ENCODE measurements at regions not wholly inside any gene's neighbourhood (a gene's known extent, or its start where the extent isn't known, plus 50 kb on each side); places are given as distances from the start of the nearest gene placed in this dataset.
"Not testable (repeated sequence)": the region's sequence is repeated elsewhere in the genome, so short reads cannot be mapped to it uniquely, and the experiment has no call there.

DNA sequence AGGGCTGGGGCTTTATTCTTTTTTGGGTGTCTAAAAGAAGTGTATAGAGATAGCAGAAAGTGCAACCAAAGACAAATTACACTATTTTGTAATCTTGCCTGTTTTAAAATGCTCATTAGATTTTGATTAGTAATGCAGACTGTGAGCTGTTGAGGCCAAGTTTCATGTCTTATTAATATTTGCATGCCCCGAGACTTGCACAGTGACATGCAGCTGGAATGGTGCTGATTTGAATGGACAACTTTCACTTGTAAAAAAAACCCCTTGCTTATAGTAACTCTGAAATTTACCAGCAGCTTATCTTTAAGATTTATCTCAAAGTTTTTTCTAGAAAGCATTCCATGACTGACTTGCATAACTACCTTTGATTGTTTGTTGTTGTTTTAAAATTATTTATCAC lies 835.1 kb upstream of the IGFBP7 start:
- H3K27me3 Mint-ChIP-seq = no peaks in the 10 kb centered on the region
- H3K9me3 Mint-ChIP-seq = no peaks in the 10 kb centered on the region
- H3K4me1 Mint-ChIP-seq (ENCODE audit: low read depth) = no peaks in the 10 kb centered on the region
- no peaks in the 10 kb centered on the region for H3K36me3 Mint-ChIP-seq (ENCODE audit: low read depth)
- no peak overlapping the region for H3K4me3 Mint-ChIP-seq
- intact Hi-C loops (cut with micrococcal nuclease) = no loop called here
- no peak overlapping the region for H3K27ac Mint-ChIP-seq

- intact Hi-C loops (cut with micrococcal nuclease) = no loop called here
These were observed 833.5 kb upstream of the IGFBP7 start for GRCh38 chr4:57943682-57944081.

DNA sequence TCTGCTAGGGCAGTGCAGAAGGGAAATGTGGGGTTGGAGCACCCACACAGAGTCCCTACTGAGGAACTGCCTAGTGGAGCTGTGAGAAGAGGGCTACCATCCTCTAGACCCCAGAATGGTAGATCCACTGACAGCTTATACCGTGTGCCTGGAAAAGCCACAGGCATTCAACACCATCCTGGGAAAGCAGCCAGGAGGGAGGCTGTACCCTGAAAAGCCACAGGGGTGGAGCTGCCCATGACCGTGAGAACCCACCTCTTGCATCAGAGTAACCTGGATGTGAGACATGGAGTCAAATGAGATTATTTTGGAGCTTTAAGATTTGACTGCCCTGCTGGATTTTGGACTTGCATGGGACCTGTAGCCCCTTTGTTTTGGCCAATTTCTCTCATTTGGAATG lies 827.1 kb upstream of the IGFBP7 start:
- H3K36me3 Mint-ChIP-seq (ENCODE audit: low read depth); intact Hi-C loops (cut with micrococcal nuclease); H3K4me3 Mint-ChIP-seq; H3K27ac Mint-ChIP-seq; H3K27me3 Mint-ChIP-seq; H3K9me3 Mint-ChIP-seq; H3K4me1 Mint-ChIP-seq (ENCODE audit: low read depth): not testable (repeated sequence)

More at GRCh38 chr4:57943682-57944081, 833.5 kb upstream of the IGFBP7 start:
- Mint-ChIP-seq H3K4me3 (no peak overlapping the region), H3K9me3 (no peaks in the 10 kb centered on the region), H3K4me1 (ENCODE audit: low read depth) (no peaks in the 10 kb centered on the region), H3K27me3 (no peaks in the 10 kb centered on the region), H3K27ac (no peak overlapping the region), H3K36me3 (ENCODE audit: low read depth) (no peaks in the 10 kb centered on the region)

- no peak overlapping the region for H3K27ac Mint-ChIP-seq
- H3K36me3 Mint-ChIP-seq (ENCODE audit: low read depth) = no peaks in the 10 kb centered on the region
- H3K9me3 Mint-ChIP-seq = no peaks in the 10 kb centered on the region
- H3K4me3 Mint-ChIP-seq = no peak overlapping the region
- no peaks in the 10 kb centered on the region for H3K27me3 Mint-ChIP-seq
- intact Hi-C loops (cut with micrococcal nuclease) = no loop called here
- no peaks in the 10 kb centered on the region for H3K4me1 Mint-ChIP-seq (ENCODE audit: low read depth)
These were observed 816.1 kb upstream of the IGFBP7 start for GRCh38 chr4:57926311-57926710.

DNA sequence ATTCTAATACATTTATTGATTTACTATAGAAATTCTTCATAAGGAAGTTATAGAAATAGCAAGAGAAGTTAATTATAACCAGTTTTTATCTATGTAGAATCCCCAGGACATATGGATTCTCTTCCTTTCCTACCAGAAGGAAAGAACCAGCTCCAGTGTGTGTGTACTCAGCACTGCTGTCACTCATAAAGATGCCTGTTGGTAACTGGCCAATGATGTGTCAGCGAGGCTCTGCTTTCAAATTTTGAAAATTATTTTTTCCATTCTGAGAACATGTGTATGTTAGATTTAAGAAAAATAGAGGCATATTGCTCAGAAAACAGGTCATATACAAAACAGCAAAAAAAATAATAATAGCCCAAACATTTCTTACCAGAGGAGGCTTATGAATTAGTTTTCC lies 814.8 kb upstream of the IGFBP7 start:
- Mint-ChIP-seq H3K27ac (no peak overlapping the region), H3K4me1 (ENCODE audit: low read depth) (no peaks in the 10 kb centered on the region), H3K9me3 (peaks cover 7% of the 10 kb centered on the region), H3K4me3 (no peak overlapping the region), H3K36me3 (ENCODE audit: low read depth) (no peaks in the 10 kb centered on the region), H3K27me3 (no peaks in the 10 kb centered on the region)
- intact Hi-C loops (cut with micrococcal nuclease) = no loop called here

GRCh38 chr4:57916479-57916878 lies 806.3 kb upstream of the IGFBP7 start:
- intact Hi-C loops (cut with micrococcal nuclease) = no loop called here

GRCh38 chr4:57911203-57911602 lies 801.0 kb upstream of the IGFBP7 start:
- no peaks in the 10 kb centered on the region for H3K4me1 Mint-ChIP-seq (ENCODE audit: low read depth)
- peaks cover 9% of the 10 kb centered on the region for H3K9me3 Mint-ChIP-seq
- no peak overlapping the region for H3K4me3 Mint-ChIP-seq
- H3K36me3 Mint-ChIP-seq (ENCODE audit: low read depth) = no peaks in the 10 kb centered on the region
- intact Hi-C loops (cut with micrococcal nuclease) = no loop called here
- H3K27ac Mint-ChIP-seq = no peak overlapping the region
- no peaks in the 10 kb centered on the region for H3K27me3 Mint-ChIP-seq

More at GRCh38 chr4:57916479-57916878, 806.3 kb upstream of the IGFBP7 start:
- Mint-ChIP-seq H3K27me3 (no peaks in the 10 kb centered on the region), H3K4me3 (no peak overlapping the region), H3K9me3 (peaks cover 35% of the 10 kb centered on the region), H3K36me3 (ENCODE audit: low read depth) (no peaks in the 10 kb centered on the region), H3K4me1 (ENCODE audit: low read depth) (no peaks in the 10 kb centered on the region), H3K27ac (no peak overlapping the region)

- intact Hi-C loops (cut with micrococcal nuclease) = no loop called here
- Mint-ChIP-seq H3K27me3 (no peaks in the 10 kb centered on the region), H3K4me3 (no peak overlapping the region), H3K9me3 (peaks cover 9% of the 10 kb centered on the region), H3K4me1 (ENCODE audit: low read depth) (no peaks in the 10 kb centered on the region), H3K36me3 (ENCODE audit: low read depth) (no peaks in the 10 kb centered on the region), H3K27ac (no peak overlapping the region)
These were observed 800.0 kb upstream of the IGFBP7 start for GRCh38 chr4:57910151-57910550.

- Mint-ChIP-seq H3K9me3 (no peaks in the 10 kb centered on the region), H3K36me3 (ENCODE audit: low read depth) (no peaks in the 10 kb centered on the region), H3K4me3 (no peak overlapping the region), H3K27me3 (no peaks in the 10 kb centered on the region), H3K27ac (no peak overlapping the region), H3K4me1 (ENCODE audit: low read depth) (no peaks in the 10 kb centered on the region)
- intact Hi-C loops (cut with micrococcal nuclease) = no loop called here
These were observed 795.8 kb upstream of the IGFBP7 start for GRCh38 chr4:57905965-57906364.

GRCh38 chr4:57877047-57877458 lies 766.9 kb upstream of the IGFBP7 start:
- Mint-ChIP-seq H3K4me3 (no peak overlapping the region), H3K4me1 (ENCODE audit: low read depth) (no peaks in the 10 kb centered on the region), H3K36me3 (ENCODE audit: low read depth) (no peaks in the 10 kb centered on the region), H3K27ac (no peak overlapping the region), H3K27me3 (no peaks in the 10 kb centered on the region), H3K9me3 (no peaks in the 10 kb centered on the region)
- intact Hi-C loops (cut with micrococcal nuclease) = no loop called here

DNA sequence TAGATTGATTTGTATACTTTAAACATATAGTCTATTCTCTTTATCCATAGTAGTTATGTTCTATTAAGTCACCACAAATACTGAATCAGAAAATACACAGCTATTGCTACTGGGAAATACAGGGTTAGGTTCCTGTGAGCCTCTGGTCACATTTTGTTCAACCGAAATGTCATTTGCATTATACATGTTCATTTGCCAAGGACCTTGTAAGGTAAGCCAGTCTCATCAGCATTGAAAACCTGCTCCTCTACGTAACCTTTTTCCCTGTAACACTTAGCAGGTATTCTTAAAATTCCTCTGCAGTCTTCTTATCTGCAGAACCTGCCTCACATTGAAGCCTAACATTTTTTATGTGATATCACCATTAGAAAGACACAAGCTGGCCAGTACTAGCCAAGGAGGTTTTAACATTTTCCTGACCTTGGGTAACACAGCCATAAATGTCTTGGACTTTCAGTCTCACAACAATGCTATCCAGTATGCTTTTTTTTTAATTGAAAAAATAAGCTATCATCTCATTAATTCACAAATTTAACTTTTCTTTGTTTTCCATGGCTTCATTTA lies 765.7 kb upstream of the IGFBP7 start:
- H3K27me3 Mint-ChIP-seq = no peaks in the 10 kb centered on the region
- no peaks in the 10 kb centered on the region for H3K9me3 Mint-ChIP-seq
- no peaks in the 10 kb centered on the region for H3K36me3 Mint-ChIP-seq (ENCODE audit: low read depth)

GRCh38 chr4:57866468-57867171 lies 756.4 kb upstream of the IGFBP7 start:
- H3K4me1 Mint-ChIP-seq (ENCODE audit: low read depth) = no peaks in the 10 kb centered on the region
- H3K4me3 Mint-ChIP-seq = no peak overlapping the region
- no peaks in the 10 kb centered on the region for H3K36me3 Mint-ChIP-seq (ENCODE audit: low read depth)
- no peaks in the 10 kb centered on the region for H3K27me3 Mint-ChIP-seq
- no peak overlapping the region for H3K27ac Mint-ChIP-seq
- no peaks in the 10 kb centered on the region for H3K9me3 Mint-ChIP-seq
- intact Hi-C loops (cut with micrococcal nuclease) = no loop called here

More for the DNA sequence above, 765.7 kb upstream of the IGFBP7 start:
- H3K4me1 Mint-ChIP-seq (ENCODE audit: low read depth) = no peaks in the 10 kb centered on the region
- intact Hi-C loops (cut with micrococcal nuclease) = no loop called here
- H3K4me3 Mint-ChIP-seq = no peak overlapping the region
- H3K27ac Mint-ChIP-seq = no peak overlapping the region

- Mint-ChIP-seq H3K27ac (no peak overlapping the region), H3K4me1 (ENCODE audit: low read depth) (no peaks in the 10 kb centered on the region), H3K27me3 (no peaks in the 10 kb centered on the region), H3K4me3 (no peak overlapping the region), H3K36me3 (ENCODE audit: low read depth) (no peaks in the 10 kb centered on the region), H3K9me3 (no peaks in the 10 kb centered on the region)
- intact Hi-C loops (cut with micrococcal nuclease) = no loop called here
These were observed 755.1 kb upstream of the IGFBP7 start for GRCh38 chr4:57865264-57865663.

DNA sequence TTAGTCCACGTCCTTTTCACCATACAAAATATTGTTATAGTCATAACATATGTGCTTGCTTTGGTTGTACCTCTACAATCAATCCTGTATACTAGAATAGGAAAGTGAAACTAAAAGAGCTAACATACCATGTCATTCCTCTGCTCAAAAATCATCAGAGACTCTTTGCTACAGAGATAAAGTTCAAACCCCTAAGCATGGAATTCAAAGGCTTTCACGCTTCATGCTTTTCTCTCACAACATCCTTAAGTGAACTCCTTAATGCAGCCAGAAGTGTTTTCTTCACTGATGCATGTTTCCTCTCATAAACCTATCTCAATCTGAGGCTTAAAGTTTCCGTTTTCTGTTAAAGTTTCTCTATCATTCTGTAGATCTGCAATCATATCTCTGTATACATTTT lies 744.6 kb upstream of the IGFBP7 start:
- no peaks in the 10 kb centered on the region for H3K36me3 Mint-ChIP-seq (ENCODE audit: low read depth)

DNA sequence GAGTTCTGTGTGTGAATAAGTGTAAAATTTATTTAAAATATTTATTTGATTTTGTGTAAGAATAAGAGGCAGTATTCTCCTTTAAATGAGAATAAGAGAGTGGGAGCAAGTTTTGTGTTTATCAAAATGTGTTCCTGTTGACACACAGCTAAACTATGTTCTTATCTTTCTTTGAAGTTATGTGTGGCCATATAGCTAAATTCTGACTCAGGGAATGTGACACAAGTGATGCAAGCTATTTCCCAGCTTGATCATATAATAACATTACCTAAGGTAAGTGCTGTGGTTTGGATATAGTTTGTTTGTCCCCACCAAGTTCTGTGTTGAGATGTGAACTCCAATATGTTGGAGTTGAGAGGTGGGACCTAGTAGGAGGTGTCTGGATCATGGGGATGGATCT lies 740.0 kb upstream of the IGFBP7 start:
- no peak overlapping the region for H3K27ac Mint-ChIP-seq
- H3K36me3 Mint-ChIP-seq (ENCODE audit: low read depth) = no peaks in the 10 kb centered on the region
- no peak overlapping the region for H3K4me3 Mint-ChIP-seq
- H3K4me1 Mint-ChIP-seq (ENCODE audit: low read depth) = no peaks in the 10 kb centered on the region
- intact Hi-C loops (cut with micrococcal nuclease) = no loop called here
- H3K9me3 Mint-ChIP-seq = peaks cover 9% of the 10 kb centered on the region
- H3K27me3 Mint-ChIP-seq = no peaks in the 10 kb centered on the region

More for the DNA sequence above, 744.6 kb upstream of the IGFBP7 start:
- Mint-ChIP-seq H3K4me3 (no peak overlapping the region), H3K27ac (no peak overlapping the region), H3K9me3 (no peaks in the 10 kb centered on the region), H3K4me1 (ENCODE audit: low read depth) (no peaks in the 10 kb centered on the region), H3K27me3 (no peaks in the 10 kb centered on the region)
- intact Hi-C loops (cut with micrococcal nuclease) = no loop called here

Data from dendritic cell treated with granulocyte-macrophage colony-stimulating factor and Interleukin-4, amounts not matched to agents 40 ng/mL and 50 ng/mL, for 4 days (primary cell).